ENCODE measurements at regions not wholly inside any gene's neighbourhood (a gene's known extent, or its start where the extent isn't known, plus 50 kb on each side); places are given as distances from the start of the nearest gene placed in this dataset.

- Histone ChIP-seq H3K36me3 (ENCODE audit: insufficient read depth, low read length) (no peaks in the 10 kb centered on the region), H3K27ac (ENCODE audit: low read depth in 1 of 2, low read length in 2 of 2) (no peak overlapping the region), H3K4me3 (ENCODE audit: low read length) (no peak overlapping the region), H3K9me3 (ENCODE audit: control insufficient read depth in 1 of 2, insufficient read depth in 1 of 2, low read length in 2 of 2) (no peaks in the 10 kb centered on the region), H3K27me3 (ENCODE audit: control insufficient read depth in 1 of 2, insufficient read depth in 2 of 2, low read length in 2 of 2) (no peaks in the 10 kb centered on the region), H3K4me1 (ENCODE audit: insufficient read depth, low read length) (no peaks in the 10 kb centered on the region)
- CTCF ChIA-PET = no interaction called here
- Mint-ChIP-seq H3K36me3 (ENCODE audit: low read depth) (no peaks in the 10 kb centered on the region), H3K4me3 (no peak overlapping the region), H3K27ac (no peak overlapping the region), H3K4me1 (ENCODE audit: low read depth) (no peaks in the 10 kb centered on the region), H3K27me3 (peaks cover 33% of the 10 kb centered on the region), H3K9me3 (no peaks in the 10 kb centered on the region)
- TF ChIP-seq CTCF (IDR thresholded peaks at IDR 0.05) = no peak
- intact Hi-C loops (cut with DNase I, micrococcal nuclease) = no loop called here
- ATAC-seq (ENCODE audit: poor library complexity) (no peak), DNase-seq (no peak)
- POLR2A ChIA-PET = no interaction called here
Measured at GRCh38 chr2:35858216-35858615, 497.4 kb upstream of the CRIM1 start.

GRCh38 chr2:35857498-35857897 is 498.1 kb upstream of the CRIM1 start:
- H3K4me3 ChIP-seq (ENCODE audit: low read length) = no peak overlapping the region
- no peak for DNase-seq
- TF ChIP-seq CTCF (IDR thresholded peaks at IDR 0.05) = no peak
- H3K27me3 Mint-ChIP-seq = peaks cover 28% of the 10 kb centered on the region
- POLR2A ChIA-PET = no interaction called here
- no peaks in the 10 kb centered on the region for H3K36me3 ChIP-seq (ENCODE audit: insufficient read depth, low read length)
- intact Hi-C loops (cut with DNase I, micrococcal nuclease) = no loop called here
- H3K4me1 ChIP-seq (ENCODE audit: insufficient read depth, low read length) = no peaks in the 10 kb centered on the region
- ATAC-seq (ENCODE audit: poor library complexity) = no peak
- no peaks in the 10 kb centered on the region for H3K4me1 Mint-ChIP-seq (ENCODE audit: low read depth)
- no peak overlapping the region for H3K27ac ChIP-seq (ENCODE audit: low read depth in 1 of 2, low read length in 2 of 2)
- H3K9me3 Mint-ChIP-seq = no peaks in the 10 kb centered on the region
- H3K36me3 Mint-ChIP-seq (ENCODE audit: low read depth) = no peaks in the 10 kb centered on the region
- no peak overlapping the region for H3K27ac Mint-ChIP-seq
- H3K9me3 ChIP-seq (ENCODE audit: control insufficient read depth in 1 of 2, insufficient read depth in 1 of 2, low read length in 2 of 2) = no peaks in the 10 kb centered on the region
- no peak overlapping the region for H3K4me3 Mint-ChIP-seq
- CTCF ChIA-PET = no interaction called here
- no peaks in the 10 kb centered on the region for H3K27me3 ChIP-seq (ENCODE audit: control insufficient read depth in 1 of 2, insufficient read depth in 2 of 2, low read length in 2 of 2)

- no peak overlapping the region for H3K4me3 ChIP-seq (ENCODE audit: low read length)
- Mint-ChIP-seq H3K4me3 (no peak overlapping the region), H3K36me3 (ENCODE audit: low read depth) (no peaks in the 10 kb centered on the region), H3K4me1 (ENCODE audit: low read depth) (no peaks in the 10 kb centered on the region), H3K9me3 (no peaks in the 10 kb centered on the region), H3K27ac (no peak overlapping the region), H3K27me3 (peaks cover 8% of the 10 kb centered on the region)
- intact Hi-C loops (cut with DNase I, micrococcal nuclease) = no loop called here
- TF ChIP-seq CTCF (IDR thresholded peaks at IDR 0.05) = no peak
- H3K27me3 ChIP-seq (ENCODE audit: control insufficient read depth in 1 of 2, insufficient read depth in 2 of 2, low read length in 2 of 2) = no peaks in the 10 kb centered on the region
- ChIA-PET CTCF (no interaction called here), POLR2A (no interaction called here)
- no peak for DNase-seq
- no peak overlapping the region for H3K27ac ChIP-seq (ENCODE audit: low read depth in 1 of 2, low read length in 2 of 2)
- H3K4me1 ChIP-seq (ENCODE audit: insufficient read depth, low read length) = no peaks in the 10 kb centered on the region
- H3K36me3 ChIP-seq (ENCODE audit: insufficient read depth, low read length) = no peaks in the 10 kb centered on the region
- no peak for ATAC-seq (ENCODE audit: poor library complexity)
- H3K9me3 ChIP-seq (ENCODE audit: control insufficient read depth in 1 of 2, insufficient read depth in 1 of 2, low read length in 2 of 2) = no peaks in the 10 kb centered on the region
Measured at GRCh38 chr2:35831385-35831784, 524.2 kb upstream of the CRIM1 start.

All from CD4-positive, alpha-beta T cell (primary cell).